ENCODE measurements at regions not wholly inside any gene's neighbourhood (a gene's known extent, or its start where the extent isn't known, plus 50 kb on each side); places are given as distances from the start of the nearest gene placed in this dataset.

- DNase-seq = no peak
These were observed 243.1 kb upstream of the FOXN3 start for GRCh38 chr14:89660166-89660565.

GRCh38 chr14:89658977-89659670 lies 242.1 kb upstream of the FOXN3 start:
- DNase-seq = no peak

- no peak for DNase-seq
These were observed 240.0 kb upstream of the FOXN3 start for GRCh38 chr14:89657014-89657413.

GRCh38 chr14:89654998-89655397 lies 238.0 kb upstream of the FOXN3 start:
- DNase-seq = no peak

- no peak for DNase-seq
These were observed 235.3 kb upstream of the FOXN3 start for GRCh38 chr14:89652352-89652751.

GRCh38 chr14:89651805-89652204 lies 234.8 kb upstream of the FOXN3 start:
- DNase-seq = no peak

GRCh38 chr14:89650077-89650978 lies 233.3 kb upstream of the FOXN3 start:
- no peak for DNase-seq

- no peak for DNase-seq
These were observed 232.5 kb upstream of the FOXN3 start for GRCh38 chr14:89649451-89650075.

- DNase-seq = no peak
These were observed 231.9 kb upstream of the FOXN3 start for GRCh38 chr14:89648924-89649323.

GRCh38 chr14:89648510-89648909 lies 231.5 kb upstream of the FOXN3 start:
- DNase-seq = no peak

GRCh38 chr14:89646971-89647370 lies 229.9 kb upstream of the FOXN3 start:
- no peak for DNase-seq

- no peak for DNase-seq
These were observed 227.6 kb upstream of the FOXN3 start for GRCh38 chr14:89644641-89645040.

GRCh38 chr14:89641495-89642175 lies 224.6 kb upstream of the FOXN3 start:
- no peak for DNase-seq

- DNase-seq = no peak
These were observed 223.1 kb upstream of the FOXN3 start for GRCh38 chr14:89640141-89640540.

- no peak for DNase-seq
These were observed 222.7 kb upstream of the FOXN3 start for GRCh38 chr14:89639687-89640086.

- no peak for DNase-seq
These were observed 221.9 kb upstream of the FOXN3 start for GRCh38 chr14:89638891-89639290.

GRCh38 chr14:89637581-89637980 lies 220.5 kb upstream of the FOXN3 start:
- DNase-seq = no peak

GRCh38 chr14:89635615-89636014 lies 218.6 kb upstream of the FOXN3 start:
- no peak for DNase-seq

GRCh38 chr14:89634037-89634436 lies 217.0 kb upstream of the FOXN3 start:
- no peak for DNase-seq

GRCh38 chr14:89630101-89630829 lies 213.2 kb upstream of the FOXN3 start:
- no peak for DNase-seq

GRCh38 chr14:89629383-89629782 lies 212.3 kb upstream of the FOXN3 start:
- DNase-seq = no peak

GRCh38 chr14:89628521-89628920 lies 211.5 kb upstream of the FOXN3 start:
- DNase-seq = no peak
